Activated T-cell treated with anti-CD3 and anti-CD28 coated beads, Interleukin-2, amount 50 U/mL, for 24 hours (primary cell): ENCODE measurements at regions not wholly inside any gene's neighbourhood (a gene's known extent, or its start where the extent isn't known, plus 50 kb on each side); places are given as distances from the start of the nearest gene placed in this dataset.

Experiments
- DNase-seq: peaks from one replicate; pipeline ENCODE4 v3.0.0-alpha.2; 2020
- H3K27ac Mint-ChIP-seq: 2 replicates; pipeline ENCODE4 v1.8.0; 2020; ENCODE audit warnings: mild to moderate bottlenecking, mixed read lengths
- H3K27me3 Mint-ChIP-seq: 2 replicates; pipeline ENCODE4 v1.8.0; 2020; ENCODE audit warnings: mixed read lengths
- H3K36me3 Mint-ChIP-seq: 2 replicates; pipeline ENCODE4 v1.8.0; 2020; ENCODE audit warnings: low read depth, mixed read lengths
- H3K4me1 Mint-ChIP-seq: 2 replicates; pipeline ENCODE4 v1.8.0; 2020; ENCODE audit warnings: low read depth, mixed read lengths
- H3K4me3 Mint-ChIP-seq: 2 replicates; pipeline ENCODE4 v1.8.0; 2020; ENCODE audit warnings: mild to moderate bottlenecking, moderate library complexity, mixed read lengths
- H3K9me3 Mint-ChIP-seq: 2 replicates; pipeline ENCODE4 v1.8.0; 2020; ENCODE audit warnings: mixed read lengths

DNA sequence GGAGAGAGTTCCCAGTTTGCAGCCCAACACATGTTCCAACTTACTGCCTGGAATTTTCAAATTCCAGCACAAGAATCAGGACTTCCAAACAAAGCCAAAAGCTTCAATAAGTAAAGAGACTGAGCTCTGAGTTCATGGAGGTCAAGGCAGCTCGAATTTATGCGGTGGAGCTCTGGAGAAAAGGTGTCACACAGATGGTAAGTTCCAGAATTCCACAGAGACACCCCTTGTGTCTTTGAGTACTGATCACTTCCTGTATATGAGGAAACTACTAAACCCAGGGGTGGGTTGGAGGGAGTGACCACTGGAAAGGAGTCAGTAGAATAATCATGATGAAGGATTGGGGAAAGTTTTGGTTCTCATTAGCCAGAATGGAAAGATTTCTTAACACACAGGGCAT, 118.5 kb upstream of the GUCY1A1 start:
- no peak overlapping the region for H3K4me3 Mint-ChIP-seq
- no peaks in the 10 kb centered on the region for H3K27me3 Mint-ChIP-seq
- H3K36me3 Mint-ChIP-seq, result no peaks in the 10 kb centered on the region
- no peak overlapping the region for H3K27ac Mint-ChIP-seq
- H3K9me3 Mint-ChIP-seq, result peaks cover 8% of the 10 kb centered on the region
- no peaks in the 10 kb centered on the region for H3K4me1 Mint-ChIP-seq
- DNase-seq, result no peak

- H3K4me1 Mint-ChIP-seq, result no peaks in the 10 kb centered on the region
- no peaks in the 10 kb centered on the region for H3K36me3 Mint-ChIP-seq
- DNase-seq, result no peak
- no peaks in the 10 kb centered on the region for H3K9me3 Mint-ChIP-seq
- H3K27me3 Mint-ChIP-seq, result peaks cover 5% of the 10 kb centered on the region
- H3K27ac Mint-ChIP-seq, result no peak overlapping the region
- no peak overlapping the region for H3K4me3 Mint-ChIP-seq
Observed at GRCh38 chr4:155546451-155546850, 120.2 kb upstream of the GUCY1A1 start.

GRCh38 chr4:155545456-155545855, 121.2 kb upstream of the GUCY1A1 start:
- no peaks in the 10 kb centered on the region for H3K9me3 Mint-ChIP-seq
- peaks cover 5% of the 10 kb centered on the region for H3K27me3 Mint-ChIP-seq
- H3K4me3 Mint-ChIP-seq, result no peak overlapping the region
- H3K27ac Mint-ChIP-seq, result no peak overlapping the region
- DNase-seq, result no peak
- H3K4me1 Mint-ChIP-seq, result no peaks in the 10 kb centered on the region
- H3K36me3 Mint-ChIP-seq, result no peaks in the 10 kb centered on the region

- no peaks in the 10 kb centered on the region for H3K36me3 Mint-ChIP-seq
- no peak overlapping the region for H3K27ac Mint-ChIP-seq
- peaks cover 5% of the 10 kb centered on the region for H3K27me3 Mint-ChIP-seq
- H3K4me3 Mint-ChIP-seq, result no peak overlapping the region
- no peak for DNase-seq
- H3K4me1 Mint-ChIP-seq, result no peaks in the 10 kb centered on the region
- H3K9me3 Mint-ChIP-seq, result no peaks in the 10 kb centered on the region
Observed at GRCh38 chr4:155544547-155544946, 122.1 kb upstream of the GUCY1A1 start.

DNA sequence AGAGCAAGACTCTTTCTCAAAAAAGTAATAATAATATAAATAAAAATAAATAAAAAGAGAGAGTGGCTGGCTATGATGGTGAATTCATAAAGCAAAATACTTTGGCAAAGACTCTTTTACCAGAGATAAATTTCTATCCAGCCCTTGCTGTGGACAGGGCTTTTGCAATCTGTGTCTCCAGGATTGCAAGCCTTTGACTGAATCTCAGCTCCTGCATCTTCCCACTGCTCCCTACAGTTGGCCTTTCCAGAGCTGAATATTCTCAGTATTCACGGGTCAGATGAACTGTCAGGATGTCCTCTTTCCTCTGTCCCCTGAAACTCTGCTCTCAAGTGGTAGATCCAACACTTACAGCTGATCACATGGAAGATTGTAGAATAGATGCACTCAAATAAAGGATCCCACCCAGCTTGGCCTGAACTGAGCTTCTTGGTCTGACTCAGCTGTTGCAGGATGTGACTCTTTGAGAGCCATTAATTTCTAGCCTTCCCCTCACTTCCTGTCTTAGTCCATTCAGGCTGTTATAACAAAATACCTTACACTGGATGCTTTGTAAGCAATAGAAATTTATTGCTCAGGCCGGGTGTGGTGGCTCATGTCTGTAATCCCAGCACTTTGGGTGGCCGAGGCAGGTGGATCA, 123.4 kb upstream of the GUCY1A1 start:
- no peak for DNase-seq
- H3K27ac Mint-ChIP-seq, result no peak overlapping the region
- H3K27me3 Mint-ChIP-seq, result peaks cover 5% of the 10 kb centered on the region

GRCh38 chr4:155542415-155542814, 124.2 kb upstream of the GUCY1A1 start:
- no peaks in the 10 kb centered on the region for H3K36me3 Mint-ChIP-seq

More for the DNA sequence above, 123.4 kb upstream of the GUCY1A1 start:
- H3K4me1 Mint-ChIP-seq, result no peaks in the 10 kb centered on the region
- H3K9me3 Mint-ChIP-seq, result no peaks in the 10 kb centered on the region
- no peak overlapping the region for H3K4me3 Mint-ChIP-seq
- H3K36me3 Mint-ChIP-seq, result no peaks in the 10 kb centered on the region

DNA sequence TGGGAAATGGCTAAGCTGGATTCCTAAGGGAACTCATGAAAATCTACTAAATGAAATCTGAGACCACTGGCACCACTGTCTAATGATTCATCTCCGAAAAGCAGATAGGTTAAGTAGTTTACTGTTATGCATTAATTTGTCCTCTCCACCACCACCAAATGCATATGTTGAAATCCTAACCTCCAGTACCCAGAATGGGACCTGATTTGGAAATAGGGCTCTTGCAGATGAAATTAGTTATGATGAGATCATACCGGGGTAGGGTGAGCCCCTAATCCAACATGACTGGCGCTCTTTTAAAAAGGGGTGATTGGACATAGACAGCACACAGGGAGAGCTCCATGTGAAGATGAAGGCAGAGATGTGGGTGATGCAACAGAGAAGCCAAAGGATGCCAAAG, 124.9 kb upstream of the GUCY1A1 start:
- Mint-ChIP-seq H3K4me1 (no peaks in the 10 kb centered on the region), H3K27me3 (peaks cover 5% of the 10 kb centered on the region), H3K9me3 (no peaks in the 10 kb centered on the region), H3K4me3 (no peak overlapping the region), H3K36me3 (no peaks in the 10 kb centered on the region), H3K27ac (no peak overlapping the region)
- DNase-seq, result no peak

More at GRCh38 chr4:155542415-155542814, 124.2 kb upstream of the GUCY1A1 start:
- H3K27ac Mint-ChIP-seq, result no peak overlapping the region
- peaks cover 5% of the 10 kb centered on the region for H3K27me3 Mint-ChIP-seq
- no peak for DNase-seq
- H3K4me1 Mint-ChIP-seq, result no peaks in the 10 kb centered on the region
- no peak overlapping the region for H3K4me3 Mint-ChIP-seq
- no peaks in the 10 kb centered on the region for H3K9me3 Mint-ChIP-seq

DNA sequence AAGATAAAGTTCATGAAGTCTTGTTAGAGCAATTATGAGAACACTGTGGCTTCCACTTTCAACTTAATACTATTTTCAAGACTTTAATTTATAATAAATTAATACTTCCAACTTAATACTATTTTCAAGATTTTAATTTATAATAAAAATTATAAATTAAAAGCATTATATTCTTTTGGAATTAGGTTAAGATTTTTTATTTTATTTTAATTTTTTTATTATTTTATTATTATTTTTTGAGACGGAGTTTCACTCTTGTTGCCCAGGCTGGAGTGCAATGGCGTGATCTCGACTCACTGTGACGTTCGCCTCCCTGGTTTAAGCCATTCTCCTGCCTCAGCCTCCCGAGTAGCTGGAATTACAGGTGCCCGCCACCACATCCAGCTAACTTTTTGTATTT, 126.0 kb upstream of the GUCY1A1 start:
- Mint-ChIP-seq H3K36me3 (no peaks in the 10 kb centered on the region), H3K4me3 (no peak overlapping the region), H3K9me3 (no peaks in the 10 kb centered on the region), H3K4me1 (no peaks in the 10 kb centered on the region), H3K27ac (no peak overlapping the region), H3K27me3 (peaks cover 5% of the 10 kb centered on the region)
- no peak for DNase-seq

DNA sequence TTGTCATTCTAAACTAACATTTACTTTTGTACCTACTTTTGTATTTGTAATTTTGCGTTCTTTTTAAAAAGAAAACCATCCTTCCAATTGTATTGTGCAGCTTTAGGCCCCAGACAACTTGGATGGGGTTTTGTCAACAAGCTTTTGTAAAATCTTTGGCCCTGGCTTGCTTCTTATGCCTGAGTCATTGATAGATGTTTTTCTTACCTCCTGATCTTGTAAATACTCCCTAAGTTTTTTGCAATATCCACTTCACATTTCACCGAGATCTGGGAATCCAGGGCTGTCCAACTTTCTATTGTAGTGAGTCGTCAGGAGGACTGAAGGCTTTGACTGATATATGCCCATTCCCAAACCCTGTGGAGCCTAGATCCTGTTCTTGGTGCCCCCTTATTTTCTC, 126.9 kb upstream of the GUCY1A1 start:
- Mint-ChIP-seq H3K4me3 (no peak overlapping the region), H3K4me1 (no peaks in the 10 kb centered on the region), H3K27ac (no peak overlapping the region), H3K27me3 (peaks cover 5% of the 10 kb centered on the region), H3K36me3 (no peaks in the 10 kb centered on the region), H3K9me3 (no peaks in the 10 kb centered on the region)
- no peak for DNase-seq

- Mint-ChIP-seq H3K4me1 (no peaks in the 10 kb centered on the region), H3K36me3 (no peaks in the 10 kb centered on the region), H3K9me3 (no peaks in the 10 kb centered on the region), H3K27me3 (no peaks in the 10 kb centered on the region), H3K4me3 (no peak overlapping the region), H3K27ac (no peak overlapping the region)
- no peak for DNase-seq
Observed at GRCh38 chr4:155535802-155536454, 130.7 kb upstream of the GUCY1A1 start.

DNA sequence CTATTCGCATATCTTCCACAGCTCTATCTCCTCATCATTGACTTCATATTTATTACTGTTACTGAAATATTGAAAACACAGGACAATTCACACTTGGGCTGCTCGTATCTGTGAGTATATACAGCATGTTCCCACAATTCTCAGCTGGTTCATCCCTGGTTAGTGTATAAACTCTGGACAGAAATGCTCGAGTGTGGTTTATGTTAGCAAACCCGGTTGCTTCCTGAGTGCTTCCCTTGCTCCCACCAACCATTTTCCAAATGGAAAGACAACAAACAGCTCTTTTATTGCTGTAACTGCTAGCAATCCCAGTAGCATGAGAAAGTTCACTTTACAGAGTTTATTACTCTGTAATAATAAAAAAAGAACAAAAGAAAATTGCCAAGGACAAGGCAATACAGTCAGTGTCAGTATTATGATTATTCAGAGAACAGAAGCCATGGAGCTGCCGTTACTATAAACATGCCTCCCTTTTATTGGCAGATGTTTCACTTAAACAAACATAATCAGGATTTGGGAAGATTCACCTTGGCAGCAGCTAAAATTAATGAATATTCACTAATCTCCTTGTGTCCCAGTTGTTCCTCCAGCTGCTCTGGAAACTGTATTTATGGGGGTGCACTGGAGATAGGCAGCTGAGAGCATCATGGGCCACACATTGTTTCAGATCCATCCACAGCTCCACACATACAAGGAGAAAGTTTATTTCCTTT, 134.1 kb upstream of the GUCY1A1 start:
- no peak overlapping the region for H3K27ac Mint-ChIP-seq
- no peak overlapping the region for H3K4me3 Mint-ChIP-seq
- H3K27me3 Mint-ChIP-seq, result no peaks in the 10 kb centered on the region
- H3K9me3 Mint-ChIP-seq, result no peaks in the 10 kb centered on the region
- no peak for DNase-seq
- no peaks in the 10 kb centered on the region for H3K4me1 Mint-ChIP-seq
- no peaks in the 10 kb centered on the region for H3K36me3 Mint-ChIP-seq

DNA sequence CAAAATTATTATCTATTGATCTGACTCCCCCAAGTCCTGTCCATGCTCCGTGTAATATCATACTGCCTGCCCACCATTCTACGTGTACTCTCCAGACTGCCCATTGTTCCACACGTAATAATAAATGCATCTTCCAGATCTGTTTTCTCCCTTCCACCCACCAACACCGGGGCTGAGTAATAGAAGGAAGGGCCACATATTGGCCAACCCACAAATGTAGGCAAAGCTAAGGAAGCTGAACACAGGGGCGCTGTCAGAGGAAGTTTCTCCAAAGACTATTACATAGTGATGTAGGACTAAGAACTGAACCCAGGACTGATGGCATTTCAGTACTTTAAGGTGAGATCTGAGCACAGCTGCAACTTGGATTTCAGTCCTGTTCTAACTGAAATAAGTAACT, 135.8 kb upstream of the GUCY1A1 start:
- DNase-seq, result no peak

DNA sequence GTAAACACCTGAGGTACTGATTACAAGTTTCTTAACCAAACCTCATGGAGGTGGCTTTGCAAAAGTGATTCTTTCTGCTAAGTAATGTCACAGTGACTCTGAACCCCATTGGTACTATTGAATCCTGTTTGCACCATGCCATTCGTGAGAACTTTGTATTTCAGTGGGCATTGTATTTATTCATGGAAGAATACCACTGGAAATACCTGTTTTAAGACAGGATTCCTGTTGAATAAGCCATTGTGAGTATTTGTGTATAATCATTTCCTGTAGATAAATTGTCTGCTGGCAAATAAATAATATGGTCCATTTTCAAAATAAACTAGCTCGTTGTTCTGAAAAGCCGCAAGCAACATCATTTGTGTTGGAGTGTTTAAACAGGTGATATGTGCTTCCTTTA, 136.4 kb upstream of the GUCY1A1 start:
- DNase-seq, result no peak

More for the DNA sequence above, 135.8 kb upstream of the GUCY1A1 start:
- H3K36me3 Mint-ChIP-seq, result no peaks in the 10 kb centered on the region
- peaks cover 3% of the 10 kb centered on the region for H3K4me1 Mint-ChIP-seq
- no peaks in the 10 kb centered on the region for H3K27me3 Mint-ChIP-seq
- no peaks in the 10 kb centered on the region for H3K9me3 Mint-ChIP-seq
- H3K4me3 Mint-ChIP-seq, result no peak overlapping the region
- H3K27ac Mint-ChIP-seq, result no peak overlapping the region

DNA sequence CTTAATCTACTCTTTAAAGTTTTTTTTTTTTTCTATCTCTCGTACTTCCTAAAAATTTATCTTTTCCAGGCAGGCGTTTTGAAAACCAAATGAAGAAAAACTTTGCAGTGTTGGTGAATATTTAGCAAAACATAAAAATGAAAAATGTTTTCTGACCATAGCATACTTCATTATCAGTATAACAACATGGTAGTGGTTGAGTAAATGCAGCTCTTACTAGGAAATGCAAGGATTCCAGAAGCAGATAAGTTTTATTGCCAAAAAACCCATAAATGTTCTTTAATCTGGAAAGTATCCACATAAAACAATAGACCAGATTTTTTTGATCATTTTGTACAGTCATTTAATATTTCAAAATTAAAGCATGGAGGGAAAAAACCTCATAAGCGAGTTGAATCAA, 136.9 kb upstream of the GUCY1A1 start:
- Mint-ChIP-seq H3K9me3 (no peaks in the 10 kb centered on the region), H3K27me3 (no peaks in the 10 kb centered on the region), H3K4me3 (no peak overlapping the region), H3K36me3 (no peaks in the 10 kb centered on the region), H3K4me1 (peaks cover 3% of the 10 kb centered on the region), H3K27ac (no peak overlapping the region)
- DNase-seq, result no peak

More for the DNA sequence above, 136.4 kb upstream of the GUCY1A1 start:
- H3K36me3 Mint-ChIP-seq, result no peaks in the 10 kb centered on the region
- H3K4me3 Mint-ChIP-seq, result no peak overlapping the region
- no peak overlapping the region for H3K27ac Mint-ChIP-seq
- H3K9me3 Mint-ChIP-seq, result no peaks in the 10 kb centered on the region
- H3K4me1 Mint-ChIP-seq, result peaks cover 3% of the 10 kb centered on the region
- no peaks in the 10 kb centered on the region for H3K27me3 Mint-ChIP-seq

GRCh38 chr4:155529272-155529671, 137.4 kb upstream of the GUCY1A1 start:
- H3K4me3 Mint-ChIP-seq, result no peak overlapping the region
- H3K9me3 Mint-ChIP-seq, result no peaks in the 10 kb centered on the region
- peaks cover 3% of the 10 kb centered on the region for H3K4me1 Mint-ChIP-seq
- no peaks in the 10 kb centered on the region for H3K27me3 Mint-ChIP-seq
- no peak for DNase-seq
- H3K36me3 Mint-ChIP-seq, result no peaks in the 10 kb centered on the region
- no peak overlapping the region for H3K27ac Mint-ChIP-seq
